RPMI7951 (cell line): ENCODE measurements at regions not wholly inside any gene's neighbourhood (a gene's known extent, or its start where the extent isn't known, plus 50 kb on each side); places are given as distances from the start of the nearest gene placed in this dataset.

Experiments
- DNase-seq: peaks from one replicate; pipeline ENCODE4 v3.0.0-alpha.2; 2012; ENCODE audit warnings: low read depth

DNA sequence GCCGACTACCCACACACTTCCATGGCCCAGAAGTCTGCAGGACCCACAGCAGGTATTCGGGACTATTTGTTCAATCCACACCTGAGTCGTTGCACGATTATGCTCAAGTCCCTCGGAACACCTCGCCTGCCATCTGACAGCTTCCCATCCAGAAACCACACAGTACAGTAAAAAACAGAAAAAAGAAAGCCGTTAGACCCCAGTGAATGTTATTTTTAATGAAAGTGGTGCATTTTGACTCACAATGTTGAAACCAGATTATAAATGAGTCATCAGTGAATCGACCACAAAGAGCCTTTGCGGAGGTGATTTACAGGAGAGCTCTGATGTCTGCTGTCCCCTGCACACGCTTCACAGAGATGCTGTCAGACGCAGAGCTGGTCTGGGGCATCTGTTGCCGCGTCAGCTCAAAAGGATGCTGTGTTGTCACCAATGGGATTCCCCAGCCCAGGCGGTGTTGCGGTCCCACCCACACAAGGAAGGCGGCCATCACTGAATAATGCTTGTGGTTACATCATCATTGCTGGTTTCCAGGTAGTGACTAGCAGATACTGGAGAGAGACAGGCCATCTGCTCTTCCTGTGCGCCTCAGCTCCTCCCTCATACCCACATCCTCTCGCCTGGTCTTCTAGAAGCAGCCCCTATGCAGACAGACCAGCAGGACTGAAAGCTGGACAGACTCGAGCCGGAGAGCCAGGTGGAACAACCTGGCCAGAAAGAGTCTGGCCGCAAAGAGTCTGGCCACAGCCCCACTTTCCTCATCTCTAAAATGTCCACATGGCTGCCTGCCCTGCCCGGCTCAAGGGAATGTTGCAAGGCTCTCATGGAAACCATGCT, 116.8 kb downstream of the TOMM20 start:
- DNase-seq: peak; percentile 100

DNA sequence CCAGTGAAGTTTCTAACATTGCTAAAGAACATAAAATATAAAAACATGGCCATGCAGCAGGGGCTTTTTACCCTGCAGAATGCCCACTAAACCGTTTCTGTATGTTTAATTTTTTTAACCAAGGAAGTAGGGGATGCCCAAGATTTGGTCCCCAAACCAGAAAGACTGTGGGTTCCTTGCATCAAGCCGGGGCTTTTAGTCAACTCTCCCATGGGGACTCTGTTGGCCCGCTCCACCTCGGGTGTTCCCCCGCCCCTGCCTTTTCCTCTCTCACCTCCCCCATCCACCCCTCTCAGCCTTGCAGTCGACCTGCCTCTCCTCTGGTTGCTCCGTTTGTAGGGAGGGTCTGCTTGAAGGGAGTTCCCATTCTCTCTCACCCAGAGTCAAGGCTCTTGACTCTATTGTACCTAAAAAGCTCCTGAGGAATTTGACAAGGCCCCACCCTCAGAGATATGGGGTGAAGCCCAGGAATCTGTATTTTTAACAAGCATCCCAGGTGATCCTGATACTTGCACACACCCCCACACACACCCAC, 117.5 kb downstream of the TOMM20 start:
- DNase-seq: no peak

DNA sequence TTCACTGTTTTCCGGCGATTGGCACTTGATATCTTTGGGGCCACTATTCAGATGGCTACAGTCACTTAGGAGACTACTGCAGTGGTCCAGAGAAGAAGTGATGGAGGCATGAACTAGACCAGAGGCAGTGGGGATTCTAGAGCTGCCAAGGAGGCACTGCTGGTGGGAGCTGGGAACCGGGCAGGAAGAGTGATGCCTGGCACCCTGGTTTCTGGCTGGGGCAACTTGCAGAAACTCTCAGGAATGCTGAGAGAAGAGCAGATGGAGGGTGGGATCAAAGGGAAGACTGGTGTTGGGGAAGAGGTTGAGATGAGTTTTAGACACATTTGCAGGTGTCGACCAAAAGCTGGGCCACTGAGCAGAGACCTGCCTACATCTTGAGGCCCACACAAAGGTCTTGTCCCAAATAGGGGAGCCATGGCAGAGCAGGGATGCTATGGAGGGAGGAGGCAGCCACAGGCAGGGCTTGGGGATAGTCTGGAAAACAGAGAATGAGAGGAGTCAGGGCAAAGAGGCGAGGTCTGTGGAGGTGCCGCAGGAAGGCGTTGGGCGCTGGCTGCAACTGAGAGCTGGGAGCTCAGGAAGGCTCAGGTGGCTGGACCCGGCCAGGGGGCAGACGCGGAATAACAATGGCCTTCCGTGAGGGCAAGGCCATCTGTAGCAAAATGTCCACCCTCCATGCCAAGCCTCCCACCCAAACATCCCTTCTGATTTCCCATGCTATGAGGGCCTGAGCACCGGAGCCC, 118.9 kb downstream of the TOMM20 start:
- DNase-seq: no peak

DNA sequence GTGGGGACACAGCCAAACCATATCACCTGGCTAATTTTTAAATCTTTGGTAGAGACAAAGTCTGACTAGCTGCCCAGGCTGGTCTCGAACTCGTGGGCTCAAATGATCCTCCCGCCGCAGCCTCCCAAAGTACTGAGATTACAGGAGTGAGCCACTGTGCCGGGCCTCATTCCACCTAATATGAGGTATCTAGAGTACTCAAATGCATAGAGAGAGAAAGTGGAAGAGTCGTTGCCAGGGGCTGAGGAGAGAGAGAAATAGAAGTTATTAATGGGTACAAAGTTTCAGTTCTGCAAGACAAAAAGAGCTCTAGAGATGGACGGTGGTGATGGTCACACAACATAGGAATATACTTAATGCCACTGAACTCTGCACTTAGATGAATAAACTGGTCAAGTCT, 119.6 kb downstream of the TOMM20 start:
- no peak for DNase-seq

DNA sequence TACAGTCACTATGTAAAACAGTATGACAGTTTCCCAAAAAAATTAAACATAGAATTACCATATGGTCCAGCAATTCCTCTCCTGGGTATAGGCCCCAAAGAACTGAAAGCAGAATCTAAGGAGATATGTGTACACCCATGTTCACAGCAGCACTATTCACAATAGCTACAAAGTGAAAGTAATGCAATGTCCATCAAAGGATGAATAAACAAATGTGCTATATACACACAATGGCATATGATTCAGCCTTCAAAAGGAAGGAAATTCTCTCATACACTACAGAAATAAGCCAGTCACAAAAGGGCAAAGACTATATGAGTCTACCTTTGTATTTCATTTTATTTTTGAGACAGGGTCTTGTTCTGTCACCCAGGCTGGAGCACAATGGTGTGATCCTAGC, 120.4 kb downstream of the TOMM20 start:
- DNase-seq: no peak

- no peak for DNase-seq
These were observed 121.8 kb downstream of the TOMM20 start for GRCh38 chr1:235006816-235007215.

DNA sequence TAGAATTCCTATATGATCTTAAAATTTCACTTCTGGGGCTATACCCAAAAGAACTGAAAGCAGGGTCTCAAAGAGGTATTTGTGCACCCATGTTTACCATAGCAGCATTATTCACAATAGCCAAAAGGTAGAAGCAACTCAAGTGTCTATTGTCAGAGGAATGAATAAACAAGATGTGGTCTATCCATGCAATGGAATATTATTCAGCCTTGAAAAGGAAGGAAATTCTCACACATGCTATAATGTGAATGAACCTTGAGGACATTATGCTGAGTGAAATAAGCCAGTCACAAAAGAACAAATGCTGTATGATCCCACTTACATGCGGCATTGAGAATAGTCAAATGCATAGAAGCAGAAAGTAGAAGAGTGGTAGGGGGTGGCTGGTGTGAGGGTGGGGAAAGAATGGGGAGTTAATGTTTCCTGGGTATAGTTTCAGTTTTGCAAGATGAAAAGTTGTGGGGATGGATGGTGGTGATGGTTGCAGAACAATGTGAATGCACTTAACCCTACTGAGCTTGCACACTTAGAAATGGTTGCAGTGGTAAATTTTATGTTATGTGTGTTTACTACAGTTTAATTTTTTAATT, 122.4 kb downstream of the TOMM20 start:
- no peak for DNase-seq

GRCh38 chr1:235004840-235005391, 123.7 kb downstream of the TOMM20 start:
- no peak for DNase-seq

- no peak for DNase-seq
These were observed 124.4 kb downstream of the TOMM20 start for GRCh38 chr1:235004276-235004675.

DNA sequence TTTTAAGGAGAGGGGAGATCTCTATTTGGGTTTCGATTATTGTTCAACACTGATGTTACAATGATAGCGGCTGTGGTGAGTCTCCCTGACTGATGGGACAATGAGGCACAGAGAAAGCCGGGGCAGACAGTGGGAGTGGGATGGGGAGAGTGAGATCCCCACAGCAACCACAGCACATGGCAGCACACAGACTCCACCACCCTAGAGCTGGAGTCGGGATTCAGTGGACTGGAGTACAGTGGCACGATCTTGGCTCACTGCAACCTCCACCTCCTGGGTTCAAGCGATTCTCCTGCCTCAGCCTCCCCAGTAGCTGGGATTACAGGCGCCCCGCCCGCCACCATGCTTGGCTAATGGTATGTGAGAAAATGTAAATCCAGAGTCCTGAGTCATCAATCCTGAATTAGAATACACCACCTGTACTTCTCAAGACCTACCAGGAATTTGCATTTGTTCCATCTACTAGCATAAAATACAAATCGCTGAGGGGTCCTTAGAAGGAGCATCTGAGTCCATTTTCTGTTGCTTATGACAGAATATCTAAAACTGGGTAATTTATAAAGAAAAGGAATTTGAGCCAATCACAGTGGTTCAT, 125.8 kb downstream of the TOMM20 start:
- no peak for DNase-seq

DNA sequence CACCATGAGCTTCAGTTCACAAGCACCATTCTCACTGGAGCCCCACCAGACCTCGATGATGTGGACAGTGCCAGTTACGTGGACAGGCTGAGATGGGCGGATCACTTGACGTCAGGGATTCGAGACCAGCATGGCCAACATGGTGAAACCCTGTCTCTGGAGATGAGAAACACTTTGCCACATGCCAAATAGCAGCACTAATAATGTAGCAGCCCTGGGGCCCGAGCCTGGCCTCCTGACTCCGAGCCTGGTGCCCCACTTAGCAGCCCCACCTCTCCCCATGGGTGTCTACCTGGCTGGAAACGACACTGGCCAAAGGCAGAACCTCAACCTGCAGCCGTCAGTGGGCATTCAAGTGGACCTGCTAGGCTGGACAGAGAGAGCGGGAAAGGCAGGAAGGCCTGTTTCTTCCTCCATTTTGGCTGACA, 129.1 kb downstream of the TOMM20 start:
- no peak for DNase-seq

GRCh38 chr1:234997896-234998741, 130.5 kb downstream of the TOMM20 start:
- no peak for DNase-seq

- peak; percentile 100 for DNase-seq
These were observed 131.3 kb downstream of the TOMM20 start for GRCh38 chr1:234997201-234997895.

DNA sequence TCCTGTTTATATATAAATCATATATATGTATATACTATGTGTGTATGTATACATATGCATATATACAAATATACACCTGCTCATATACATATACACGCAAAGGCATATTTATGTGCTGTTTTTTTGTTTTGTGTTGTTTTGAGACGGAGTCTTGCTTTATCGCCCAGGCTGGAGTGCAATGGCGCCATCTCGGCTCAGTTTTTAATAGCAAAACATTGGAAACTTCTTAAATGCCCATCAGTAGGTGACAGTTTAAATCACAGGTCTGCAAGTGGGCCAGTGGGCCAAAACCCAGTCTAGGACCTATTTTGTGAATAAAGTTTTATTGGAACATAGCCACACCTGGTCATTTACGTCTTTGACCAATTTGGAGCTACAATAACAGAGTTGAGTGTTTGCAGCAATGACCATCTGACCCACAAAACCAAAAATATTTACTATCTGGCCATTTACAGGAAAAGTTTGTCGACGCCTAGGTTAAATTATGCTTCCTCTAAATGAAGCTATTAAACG, 132.3 kb downstream of the TOMM20 start:
- no peak for DNase-seq

GRCh38 chr1:234994436-234995295, 134.0 kb downstream of the TOMM20 start:
- DNase-seq: no peak

- no peak for DNase-seq
These were observed 136.6 kb downstream of the TOMM20 start for GRCh38 chr1:234992065-234992464.

DNA sequence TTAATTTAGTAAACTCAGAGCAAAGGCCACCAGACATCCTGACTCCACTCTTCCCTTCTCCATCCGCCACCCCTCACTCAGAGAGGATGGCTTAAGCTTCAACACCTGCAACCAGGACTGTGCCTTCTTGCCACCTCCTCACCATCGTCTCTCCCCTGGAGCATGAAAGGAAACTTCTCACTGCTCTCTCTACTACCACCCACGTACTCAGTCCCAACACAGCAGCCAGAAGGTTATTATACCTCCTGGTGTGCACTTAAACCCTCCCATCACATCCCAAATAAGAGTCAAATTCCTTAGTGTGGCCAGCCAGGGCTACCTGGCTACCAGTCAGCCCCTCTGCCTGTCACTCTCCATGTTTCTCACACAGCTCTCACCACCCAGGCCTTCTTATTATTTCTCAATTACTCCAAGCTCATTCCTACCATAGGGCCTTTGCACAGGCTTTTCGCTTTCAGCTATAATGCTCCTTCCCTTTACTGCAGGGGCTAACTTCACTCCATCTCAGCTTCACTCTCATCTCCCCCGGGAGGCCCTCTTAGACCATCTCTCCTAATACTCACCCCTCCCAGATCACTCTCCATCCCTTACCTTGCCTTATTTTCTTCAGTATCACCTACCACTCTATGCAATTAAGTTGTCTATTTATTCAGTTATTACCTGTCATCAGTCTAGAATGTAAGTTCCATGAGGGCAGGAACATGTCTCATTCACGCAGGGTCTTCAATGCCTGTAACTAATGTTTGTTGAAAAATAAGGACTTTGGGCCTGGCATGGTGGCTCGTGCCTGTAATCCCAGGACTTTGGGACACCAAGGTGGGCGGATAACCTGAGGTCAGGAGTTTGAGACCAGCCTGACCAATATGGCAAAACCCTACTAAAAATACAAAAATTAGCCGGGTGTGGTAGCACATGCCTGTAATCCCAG, 137.5 kb downstream of the TOMM20 start:
- DNase-seq: no peak

- DNase-seq: no peak
These were observed 138.3 kb downstream of the TOMM20 start for GRCh38 chr1:234990328-234990675.
